ENCODE measurements at regions not wholly inside any gene's neighbourhood (a gene's known extent, or its start where the extent isn't known, plus 50 kb on each side); places are given as distances from the start of the nearest gene placed in this dataset.

DNA sequence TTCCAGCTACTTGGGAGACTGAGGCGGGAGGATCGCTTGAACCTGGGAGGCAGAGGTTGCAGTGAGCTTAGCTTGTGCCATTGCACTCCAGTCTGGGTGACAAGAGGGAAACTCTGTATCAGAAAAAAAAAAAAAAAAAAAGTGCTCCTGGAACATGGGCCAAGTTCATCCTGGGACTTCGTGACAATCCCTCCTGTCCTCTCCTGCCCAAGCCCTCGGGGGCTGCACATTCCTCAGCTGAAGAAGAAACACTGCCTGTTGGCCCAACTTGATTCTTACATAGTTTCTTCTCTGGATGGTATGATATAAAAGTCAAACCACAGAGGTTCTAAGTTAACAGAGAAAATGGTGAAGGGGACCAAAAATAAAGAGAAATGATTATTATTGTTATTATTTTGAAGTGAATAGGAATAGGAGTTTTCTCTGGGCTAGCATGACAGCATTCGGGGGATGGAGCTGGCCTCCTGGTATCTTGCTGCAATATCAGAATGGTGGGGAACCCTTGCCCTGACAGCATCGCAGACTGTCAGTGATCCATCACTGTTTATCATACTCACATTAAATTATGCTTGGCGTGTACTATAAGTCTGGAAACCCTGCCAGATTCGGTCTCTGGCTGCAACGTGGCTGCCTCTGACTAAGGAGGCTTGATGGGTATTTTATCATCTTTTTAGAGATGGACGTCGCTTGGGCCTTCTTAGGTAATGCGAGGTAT lies 113.7 kb upstream of the OXGR1 start:
- POLR2A ChIA-PET: no interaction called here
- no peak for ATAC-seq (ENCODE audit: low read depth)
- Histone ChIP-seq H3K27ac (ENCODE audit: low read length in 2 of 2) (no peak overlapping the region), H3K27me3 (replicated peaks in 1 of 4; ENCODE audit: control extremely low read depth in 1 of 4, control insufficient read depth in 3 of 4, insufficient read depth in 4 of 4, low read length in 3 of 4) (peaks cover 0 to 13% (median 1%) of the 10 kb centered on the region in 4 experiments), H2AFZ (ENCODE audit: insufficient read depth, low read depth, low read length, poor library complexity, severe bottlenecking) (no peak overlapping the region), H3K9me3 (ENCODE audit: control extremely low read depth in 1 of 3, control insufficient read depth in 2 of 3, insufficient read depth in 1 of 3, low read length in 2 of 3) (no peaks in the 10 kb centered on the region), H3K4me1 (ENCODE audit: control insufficient read depth in 2 of 2, insufficient read depth in 2 of 2, low read length in 2 of 2) (peaks cover 7 to 11% of the 10 kb centered on the region in 2 donors), H3K36me3 (replicated peaks in 1 of 2; ENCODE audit: control extremely low read depth in 1 of 2, control insufficient read depth in 1 of 2, extremely low read depth in 1 of 2, insufficient read depth in 2 of 2, low read length in 1 of 2) (no peaks in the 10 kb centered on the region), H3K9ac (ENCODE audit: low read length) (no peak overlapping the region), H3K4me3 (ENCODE audit: control extremely low read depth in 1 of 5, extremely low read depth in 1 of 5, insufficient read depth in 1 of 5, low read depth in 2 of 5, low read length in 4 of 5) (no peak overlapping the region), H3K4me2 (replicated peaks; ENCODE audit: low read depth, low read length, poor library complexity, severe bottlenecking) (no peak overlapping the region), H3K79me2 (ENCODE audit: control insufficient read depth, insufficient read depth, low read length) (no peaks in the 10 kb centered on the region), H4K20me1 (ENCODE audit: control insufficient read depth, insufficient read depth, low read length, poor library complexity, severe bottlenecking) (no peaks in the 10 kb centered on the region)
- TF ChIP-seq EZH2 (IDR thresholded peaks at IDR 0.05; ENCODE audit: borderline replicate concordance, insufficient read depth, low read depth, low read length, poor library complexity, severe bottlenecking): no peak
- TF ChIP-seq, protein P1, sequence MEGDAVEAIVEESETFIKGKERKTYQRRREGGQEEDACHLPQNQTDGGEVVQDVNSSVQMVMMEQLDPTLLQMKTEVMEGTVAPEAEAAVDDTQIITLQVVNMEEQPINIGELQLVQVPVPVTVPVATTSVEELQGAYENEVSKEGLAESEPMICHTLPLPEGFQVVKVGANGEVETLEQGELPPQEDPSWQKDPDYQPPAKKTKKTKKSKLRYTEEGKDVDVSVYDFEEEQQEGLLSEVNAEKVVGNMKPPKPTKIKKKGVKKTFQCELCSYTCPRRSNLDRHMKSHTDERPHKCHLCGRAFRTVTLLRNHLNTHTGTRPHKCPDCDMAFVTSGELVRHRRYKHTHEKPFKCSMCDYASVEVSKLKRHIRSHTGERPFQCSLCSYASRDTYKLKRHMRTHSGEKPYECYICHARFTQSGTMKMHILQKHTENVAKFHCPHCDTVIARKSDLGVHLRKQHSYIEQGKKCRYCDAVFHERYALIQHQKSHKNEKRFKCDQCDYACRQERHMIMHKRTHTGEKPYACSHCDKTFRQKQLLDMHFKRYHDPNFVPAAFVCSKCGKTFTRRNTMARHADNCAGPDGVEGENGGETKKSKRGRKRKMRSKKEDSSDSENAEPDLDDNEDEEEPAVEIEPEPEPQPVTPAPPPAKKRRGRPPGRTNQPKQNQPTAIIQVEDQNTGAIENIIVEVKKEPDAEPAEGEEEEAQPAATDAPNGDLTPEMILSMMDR (IDR thresholded peaks at IDR 0.05): no peak
- 84% methylated on average over 9 of the region's 12 CpGs for WGBS (ENCODE audit: insufficient coverage)
- CTCF ChIA-PET: interaction anchor here (1.1 to 9.9 kb wide), 9 partner anchors 10 to 323 kb away, joined by 3 to 307 read pairs (median 7); no protein-coding TSS in a partner anchor
- Mint-ChIP-seq H3K4me3 (no peak overlapping the region), H3K27ac (no peak overlapping the region), H3K27me3 (peaks cover 30% of the 10 kb centered on the region), H3K4me1 (peaks cover 3% of the 10 kb centered on the region), H3K9me3 (ENCODE audit: insufficient read depth) (no peaks in the 10 kb centered on the region)
- DNase-seq: no peak
- intact Hi-C loops (cut with micrococcal nuclease): no loop called here

DNA sequence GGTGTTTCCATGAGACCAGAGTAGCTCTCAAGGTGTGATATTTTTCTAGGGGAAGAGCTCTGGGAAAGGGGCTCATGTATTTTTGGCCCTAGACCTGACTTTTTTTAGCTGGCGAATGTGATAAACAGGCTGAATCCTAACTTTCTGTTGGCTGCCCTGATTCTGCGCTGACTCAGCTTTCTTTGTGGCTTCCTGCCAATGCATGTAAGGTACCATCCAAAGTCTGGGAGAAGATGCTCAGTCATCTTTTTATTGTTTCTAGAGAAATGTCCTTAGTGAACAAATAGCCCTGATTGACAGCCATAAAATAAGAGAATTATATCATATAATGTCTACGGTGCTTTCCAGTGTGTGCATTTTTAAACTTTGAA lies 113.6 kb upstream of the MBNL2 start:
- Histone ChIP-seq H3K27ac (ENCODE audit: low read length in 2 of 2) (no peak overlapping the region), H3K4me3 (ENCODE audit: control extremely low read depth in 1 of 5, extremely low read depth in 1 of 5, insufficient read depth in 1 of 5, low read depth in 2 of 5, low read length in 4 of 5) (no peak overlapping the region), H2AFZ (ENCODE audit: insufficient read depth, low read depth, low read length, poor library complexity, severe bottlenecking) (no peak overlapping the region), H3K27me3 (replicated peaks in 1 of 4; ENCODE audit: control extremely low read depth in 1 of 4, control insufficient read depth in 3 of 4, insufficient read depth in 4 of 4, low read length in 3 of 4) (peaks cover 0 to 10% (median 1%) of the 10 kb centered on the region in 4 experiments), H3K79me2 (ENCODE audit: control insufficient read depth, insufficient read depth, low read length) (no peaks in the 10 kb centered on the region), H3K9ac (ENCODE audit: low read length) (no peak overlapping the region), H3K4me2 (replicated peaks; ENCODE audit: low read depth, low read length, poor library complexity, severe bottlenecking) (no peak overlapping the region), H3K9me3 (ENCODE audit: control extremely low read depth in 1 of 3, control insufficient read depth in 2 of 3, insufficient read depth in 1 of 3, low read length in 2 of 3) (no peaks in the 10 kb centered on the region), H3K4me1 (ENCODE audit: control insufficient read depth in 2 of 2, insufficient read depth in 2 of 2, low read length in 2 of 2) (peaks cover 7 to 11% of the 10 kb centered on the region in 2 donors), H3K36me3 (replicated peaks in 1 of 2; ENCODE audit: control extremely low read depth in 1 of 2, control insufficient read depth in 1 of 2, extremely low read depth in 1 of 2, insufficient read depth in 2 of 2, low read length in 1 of 2) (no peaks in the 10 kb centered on the region), H4K20me1 (ENCODE audit: control insufficient read depth, insufficient read depth, low read length, poor library complexity, severe bottlenecking) (no peaks in the 10 kb centered on the region)
- Mint-ChIP-seq H3K4me1 (peaks cover 3% of the 10 kb centered on the region), H3K9me3 (ENCODE audit: insufficient read depth) (no peaks in the 10 kb centered on the region), H3K27me3 (peaks cover 28% of the 10 kb centered on the region), H3K27ac (no peak overlapping the region), H3K4me3 (no peak overlapping the region)
- DNase-seq (no peak), ATAC-seq (ENCODE audit: low read depth) (no peak)
- intact Hi-C loops (cut with micrococcal nuclease): no loop called here
- ChIA-PET POLR2A (no interaction called here), CTCF (interaction anchor here (1.3 to 9.9 kb wide), 9 partner anchors 9 to 323 kb away, joined by 3 to 307 read pairs (median 13); no protein-coding TSS in a partner anchor)
- TF ChIP-seq EZH2 (IDR thresholded peaks at IDR 0.05; ENCODE audit: borderline replicate concordance, insufficient read depth, low read depth, low read length, poor library complexity, severe bottlenecking): no peak
- TF ChIP-seq, protein P1 (IDR thresholded peaks at IDR 0.05): no peak
- 54% methylated on average over 2 of the region's 3 CpGs for WGBS (ENCODE audit: insufficient coverage)

All from B cell (primary cell).